HCT116 (cell line): ENCODE measurements at regions not wholly inside any gene's neighbourhood (a gene's known extent, or its start where the extent isn't known, plus 50 kb on each side); places are given as distances from the start of the nearest gene placed in this dataset.

Experiments
- ATAC-seq: fragments of 200-7000 bp; cut with Tn5 transposase; 2 replicates; pipeline ENCODE4 v1.9.1; 2020; ENCODE audit warnings: mild to moderate bottlenecking, moderate library complexity
- BruUV-seq: library from RNA; stranded (reverse); fragments of 400-500 nt; replicated peaks from 2 replicates; lab custom pipeline; 2021; lab: Mats Ljungman, UMichigan
- CTCF ChIA-PET: fragments of 300-600 bp; sonication (Branson Sonifier 250); formaldehyde crosslinking; loops from one replicate; lab custom pipeline; 2021; ENCODE audit warnings: antibody characterized with exemption; lab: Charles Lee
- POLR2A ChIA-PET: fragments of 300-600, 350-600 bp; sonication (Branson Sonifier 250); formaldehyde crosslinking; loops from one replicate; lab custom pipeline; 2021; ENCODE audit warnings: antibody characterized with exemption; lab: Charles Lee
- RAD21 ChIA-PET, 2 experiments: fragments of 300-600 bp; sonication (Branson Sonifier 250); formaldehyde crosslinking; loops; one replicate each; lab custom pipeline; 2023; ENCODE audit warnings: low total read pairs in 2 of 2; ENCODE audit not compliant: uncharacterized antibody in 2 of 2, unreplicated experiment in 2 of 2, low non-redundant PET in 1 of 2; lab: Charles Lee
- DNase-seq: peaks from one replicate; pipeline ENCODE4 v3.0.0-alpha.2; 2010; ENCODE audit warnings: low read depth, low spot score
- H2AFZ ChIP-seq: fragments of 200-600 bp; shearing (Covaris generic), sonication (generic); 2 replicates; pipeline ENCODE4 v1.6.1; 2017; ENCODE audit warnings: low read depth, mixed run types, mixed read lengths, antibody characterized with exemption, low read length; ENCODE audit not compliant: poor library complexity, severe bottlenecking
- H3K27ac ChIP-seq: 2 replicates; pipeline ENCODE4 v1.5.1; 2012; ENCODE audit warnings: low read depth, low read length
- H3K27me3 ChIP-seq: fragments of 200-600 bp; sonication (generic); 2 replicates; pipeline ENCODE4 v1.6.1; 2016; ENCODE audit warnings: mixed run types, low read length, mixed read lengths; ENCODE audit not compliant: insufficient read depth
- H3K36me3 ChIP-seq, 2 experiments: fragments of 200-500 bp in 1 of 2; fragments of 200-600 bp in 1 of 2; sonication (Bioruptor generic) in 1 of 2; sonication (generic) in 1 of 2; 2 replicates each; pipeline versions ENCODE4 v1.5.1 to v1.6.1; 2014 to 2016; ENCODE audit warnings: low read length in 2 of 2, inconsistent platforms in 1 of 2, mixed read lengths in 1 of 2, mixed run types in 1 of 2; ENCODE audit not compliant: insufficient read depth in 2 of 2, control insufficient read depth in 1 of 2
- H3K4me1 ChIP-seq, 2 experiments: fragments of 200-600 bp in 1 of 2; sonication (generic) in 1 of 2; 2 replicates each; pipeline versions ENCODE4 v1.5.1 to v1.6.1; 2012 to 2017; ENCODE audit warnings: low read length in 2 of 2, inconsistent platforms in 1 of 2, mild to moderate bottlenecking in 1 of 2, mixed read lengths in 1 of 2, mixed run types in 1 of 2, moderate library complexity in 1 of 2; ENCODE audit not compliant: insufficient read depth in 2 of 2, control insufficient read depth in 1 of 2
- H3K4me2 ChIP-seq: fragments of 200-600 bp; sonication (generic); 2 replicates; pipeline ENCODE4 v1.6.1; 2017; ENCODE audit warnings: mixed run types, low read length, mixed read lengths
- H3K4me3 ChIP-seq, 2 experiments: fragments of 200-600 bp in 1 of 2; sonication (generic) in 1 of 2; replicated peaks in 1 of 2; 2 replicates each; pipeline ENCODE4 v1.5.1; 2011 to 2016; ENCODE audit warnings: low read length in 2 of 2, control low read depth in 1 of 2, low read depth in 1 of 2, mild to moderate bottlenecking in 1 of 2, mixed read lengths in 1 of 2, mixed run types in 1 of 2
- H3K79me2 ChIP-seq: fragments of 200-600 bp; sonication (generic); 2 replicates; pipeline ENCODE4 v1.6.1; 2017; ENCODE audit warnings: mild to moderate bottlenecking, mixed run types, low read length, moderate library complexity, mixed read lengths; ENCODE audit not compliant: insufficient read depth
- H3K9ac ChIP-seq: fragments of 200-600 bp; sonication (generic); 2 replicates; pipeline ENCODE4 v1.6.1; 2016; ENCODE audit warnings: low read length, mixed read lengths
- H3K9me2 ChIP-seq: fragments of 200-600 bp; sonication (generic), shearing (Covaris generic); 2 replicates; pipeline ENCODE4 v1.6.1; 2017; ENCODE audit warnings: mixed run types, mild to moderate bottlenecking, moderate library complexity; ENCODE audit not compliant: insufficient read depth
- H3K9me3 ChIP-seq, 2 experiments: fragments of 200-500 bp in 1 of 2; fragments of 200-600 bp in 1 of 2; sonication (Bioruptor generic) in 1 of 2; sonication (generic) in 1 of 2; 2 replicates each; pipeline ENCODE4 v1.6.1; 2014 to 2017; ENCODE audit warnings: low read length in 2 of 2, mixed read lengths in 2 of 2, inconsistent platforms in 1 of 2, low read depth in 1 of 2, mild to moderate bottlenecking in 1 of 2, mixed run types in 1 of 2, moderate library complexity in 1 of 2; ENCODE audit not compliant: control insufficient read depth in 1 of 2, insufficient read depth in 1 of 2
- H4K20me1 ChIP-seq: fragments of 200-600 bp; sonication (generic), shearing (Covaris generic); 2 replicates; pipeline ENCODE4 v1.6.1; 2017; ENCODE audit warnings: mixed run types, mild to moderate bottlenecking, moderate library complexity; ENCODE audit not compliant: insufficient read depth
- CBX3 ChIP-seq: IDR thresholded peaks from 2 replicates; pipeline ENCODE4 v1.6.1; 2012; ENCODE audit warnings: low read depth
- CEBPB ChIP-seq: IDR thresholded peaks from 2 replicates; pipeline ENCODE4 v1.6.1; 2012; ENCODE audit warnings: low read depth
- CTCF ChIP-seq, 3 experiments: fragments of 200-600 bp in 1 of 3; sonication (generic) in 1 of 3; IDR thresholded peaks in 2 of 3; conservative IDR thresholded peaks in 1 of 3; 2 replicates each; pipeline ENCODE4 v1.5.1; 2012 to 2017; ENCODE audit warnings: low read depth in 2 of 3, low read length in 2 of 3, antibody characterized with exemption in 1 of 3, borderline replicate concordance in 1 of 3, control low read depth in 1 of 3, mild to moderate bottlenecking in 1 of 3, mixed read lengths in 1 of 3, mixed run types in 1 of 3, moderate library complexity in 1 of 3; ENCODE audit not compliant: insufficient read depth in 1 of 3
- POLR2A ChIP-seq: IDR thresholded peaks from 2 replicates; pipeline ENCODE4 v1.7.0; 2011; ENCODE audit warnings: borderline replicate concordance; ENCODE audit not compliant: insufficient read depth, insufficient read length; ENCODE audit errors: extremely low read depth
- RAD21 ChIP-seq: IDR thresholded peaks from 2 replicates; pipeline ENCODE4 v1.6.1; 2012; ENCODE audit warnings: low read depth, mild to moderate bottlenecking
- SIN3A ChIP-seq: IDR thresholded peaks from 2 replicates; pipeline ENCODE4 v1.6.1; 2012; ENCODE audit warnings: low read depth
- SP1 ChIP-seq: IDR thresholded peaks from 2 replicates; pipeline ENCODE4 v1.6.1; 2012; ENCODE audit warnings: low read depth
- SRF ChIP-seq: IDR thresholded peaks from 2 replicates; pipeline ENCODE4 v1.6.1; 2012; ENCODE audit warnings: low read depth
- YY1 ChIP-seq: IDR thresholded peaks from 2 replicates; pipeline ENCODE4 v1.6.1; 2011; ENCODE audit warnings: low read length, low read depth, moderate library complexity, mild to moderate bottlenecking; ENCODE audit not compliant: insufficient replicate concordance; ENCODE audit errors: extremely low read depth
- ZNF274 ChIP-seq: fragments of 200-500 bp; sonication (Bioruptor generic); IDR thresholded peaks from 2 replicates; pipeline ENCODE4 v1.6.1; 2014; ENCODE audit warnings: mild to moderate bottlenecking, low read depth, low read length, inconsistent platforms
- intact Hi-C: fragments of 100-400 bp; cut with micrococcal nuclease; formaldehyde crosslinking; loops from 2 replicates; pipeline ENCODE4 v1.10.0; 2022

- TF ChIP-seq RAD21 (peak; percentile 86), ZNF274 (no peak), POLR2A (no peak), SRF (no peak), YY1 (peak; percentile 62), CTCF (IDR thresholded peaks at IDR 0.05 in 2 of 3, conservative IDR thresholded peaks at IDR 0.05 in 1 of 3; ENCODE audit: borderline replicate concordance in 1 of 3, insufficient read depth in 1 of 3, low read depth in 2 of 3, low read length in 2 of 3) (peak; percentile 94 to 100 (median 96)), SP1 (no peak), CEBPB (no peak), CBX3 (peak; percentile 88), SIN3A (no peak)
- H3K9me2 ChIP-seq = no peaks in the 10 kb centered on the region
- H3K4me2 ChIP-seq = no peak overlapping the region
- ATAC-seq (peak; percentile 97), DNase-seq (peak; percentile 57)
- H3K27me3 ChIP-seq = no peaks in the 10 kb centered on the region
- ChIA-PET CTCF (interaction anchor here (0.6 to 3.6 kb wide), 14 partner anchors 9 to 313 kb away, joined by 3 to 36 read pairs (median 4); no protein-coding TSS in a partner anchor), POLR2A (no interaction called here), RAD21 (interaction anchor here (1.4 to 1.5 kb wide), 2 partner anchors 273 kb away, joined by 6 to 8 read pairs; no protein-coding TSS in a partner anchor)
- H3K4me1 ChIP-seq = peaks cover 0 to 6% of the 10 kb centered on the region in 2 experiments; a peak in 1 of 4 replicates
- H3K9me3 ChIP-seq = no peaks in the 10 kb centered on the region
- H3K36me3 ChIP-seq = no peaks in the 10 kb centered on the region
- H3K27ac ChIP-seq = no peak overlapping the region
- BruUV-seq = no TSS peak
- intact Hi-C loops = no loop called here
- no peak overlapping the region for H3K4me3 ChIP-seq
- H4K20me1 ChIP-seq = no peaks in the 10 kb centered on the region
- H3K9ac ChIP-seq = no peak overlapping the region
- H3K79me2 ChIP-seq = no peaks in the 10 kb centered on the region
- no peak overlapping the region for H2AFZ ChIP-seq
Observed at GRCh38 chr12:107404981-107405380, 280.6 kb upstream of the PWP1 start.
